GM12874 (cell line): ENCODE measurements at regions not wholly inside any gene's neighbourhood (a gene's known extent, or its start where the extent isn't known, plus 50 kb on each side); places are given as distances from the start of the nearest gene placed in this dataset.

Source experiments
- CTCF ChIP-seq: IDR thresholded peaks from 2 replicates; pipeline ENCODE4 v1.5.1; 2011; ENCODE audit warnings: low read depth, mild to moderate bottlenecking, control low read depth, low read length, moderate library complexity; ENCODE audit not compliant: insufficient read depth

GRCh38 chr3:16821053-16821452 is 63.7 kb upstream of the PLCL2 start:
- TF ChIP-seq CTCF: no peak

GRCh38 chr3:16824081-16824696 is 60.6 kb upstream of the PLCL2 start:
- no peak for TF ChIP-seq CTCF

- TF ChIP-seq CTCF: no peak
These were observed 59.0 kb upstream of the PLCL2 start for GRCh38 chr3:16825617-16826204.

GRCh38 chr3:16828815-16829214 is 55.9 kb upstream of the PLCL2 start:
- peak; percentile 59 for TF ChIP-seq CTCF

- no peak for TF ChIP-seq CTCF
These were observed 52.9 kb upstream of the PLCL2 start for GRCh38 chr3:16831846-16832245.

GRCh38 chr3:16834214-16834613 is 50.5 kb upstream of the PLCL2 start:
- TF ChIP-seq CTCF: no peak

- TF ChIP-seq CTCF: no peak
These were observed 50.0 kb upstream of the PLCL2 start for GRCh38 chr3:16834753-16835152.
